ENCODE measurements at regions not wholly inside any gene's neighbourhood (a gene's known extent, or its start where the extent isn't known, plus 50 kb on each side); places are given as distances from the start of the nearest gene placed in this dataset.

DNA sequence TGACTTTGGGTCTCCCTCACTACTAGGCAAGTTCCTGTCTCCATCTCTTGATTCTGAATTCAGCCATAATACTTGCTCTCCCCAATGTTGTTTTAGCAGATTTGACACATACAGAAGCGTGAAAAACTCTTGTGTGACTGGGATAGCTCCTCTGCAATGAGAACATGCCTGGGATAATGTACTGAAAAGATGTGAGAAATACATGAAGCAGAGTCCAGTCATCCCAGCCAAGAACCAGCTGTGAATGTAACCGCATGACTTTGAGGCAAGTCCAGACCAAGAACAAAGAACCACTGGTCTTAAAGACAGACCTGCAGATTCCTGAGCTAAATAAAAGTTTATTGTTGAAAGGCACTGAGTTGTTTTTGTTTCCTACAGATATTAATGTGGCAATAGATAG, 135.0 kb downstream of the NMUR2 start:
- DNase-seq (ENCODE audit: low read depth, low spot score): no peak

DNA sequence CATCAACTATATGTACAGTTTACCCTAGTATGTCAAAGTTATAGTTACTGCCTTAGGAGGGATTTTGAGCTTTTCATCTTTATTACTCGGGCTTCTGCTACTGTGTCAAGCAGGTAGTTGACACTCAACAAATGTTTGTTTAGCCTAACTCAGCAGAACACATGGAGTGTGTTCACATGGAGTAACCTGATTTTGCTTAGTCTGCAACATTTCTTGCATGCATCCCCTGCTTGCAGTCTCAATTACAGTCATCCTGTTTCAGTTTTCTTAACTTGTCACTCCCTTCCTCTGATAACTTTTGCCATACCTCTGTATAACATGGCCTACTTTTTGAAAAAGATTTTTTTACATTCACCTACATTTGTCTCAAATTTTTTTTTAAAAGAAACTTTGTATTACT, 135.5 kb downstream of the NMUR2 start:
- DNase-seq (ENCODE audit: low read depth, low spot score): no peak

DNA sequence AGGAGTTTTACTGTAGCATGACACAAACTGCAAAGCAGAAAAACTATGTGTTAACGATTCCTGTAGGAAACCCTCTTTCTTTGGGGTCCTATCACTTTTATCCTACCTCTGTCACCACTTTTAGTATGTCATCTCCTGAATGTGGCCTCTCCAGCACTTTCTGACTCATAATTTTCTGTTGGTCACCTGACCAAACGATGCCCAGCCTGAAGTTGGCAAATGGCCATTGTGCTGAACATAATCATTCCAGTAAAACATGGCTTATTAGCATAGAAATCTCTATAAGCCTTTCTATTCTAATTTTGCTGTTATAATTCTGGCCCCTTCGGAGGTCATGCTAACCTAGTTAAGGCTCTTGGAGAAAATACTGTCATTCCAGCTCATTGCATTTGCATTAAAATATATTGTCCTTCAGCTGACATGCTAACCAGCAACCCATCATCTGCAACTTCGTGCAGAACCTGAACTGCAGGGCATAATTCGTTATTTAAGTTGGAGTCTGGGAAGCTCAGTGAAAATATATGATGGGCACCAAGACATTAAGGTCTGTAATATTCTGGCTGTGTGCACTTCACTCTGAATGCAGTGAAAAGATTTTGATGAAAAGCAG, 140.3 kb downstream of the NMUR2 start:
- DNase-seq (ENCODE audit: low read depth, low spot score): no peak

DNA sequence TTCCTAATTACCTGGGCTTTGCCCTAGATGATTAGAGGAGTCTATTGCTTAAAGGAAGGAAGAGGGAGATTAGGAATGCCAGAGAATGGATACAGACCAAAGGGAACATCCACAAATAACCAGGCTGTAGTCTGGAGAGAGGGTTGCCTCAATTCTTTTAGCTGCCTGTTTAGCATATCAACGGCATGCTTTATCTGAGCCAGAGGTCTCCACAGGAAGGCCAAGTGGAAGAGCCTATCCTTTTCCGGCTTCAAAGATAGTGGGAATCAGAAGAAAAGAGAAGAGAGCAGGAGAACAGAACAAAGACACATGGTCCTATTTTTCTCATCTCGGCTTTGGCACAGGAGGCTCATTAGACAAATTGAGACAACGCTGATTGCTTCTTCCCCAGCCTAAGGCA, 142.4 kb downstream of the NMUR2 start:
- DNase-seq (ENCODE audit: low read depth, low spot score): peak; percentile 33

DNA sequence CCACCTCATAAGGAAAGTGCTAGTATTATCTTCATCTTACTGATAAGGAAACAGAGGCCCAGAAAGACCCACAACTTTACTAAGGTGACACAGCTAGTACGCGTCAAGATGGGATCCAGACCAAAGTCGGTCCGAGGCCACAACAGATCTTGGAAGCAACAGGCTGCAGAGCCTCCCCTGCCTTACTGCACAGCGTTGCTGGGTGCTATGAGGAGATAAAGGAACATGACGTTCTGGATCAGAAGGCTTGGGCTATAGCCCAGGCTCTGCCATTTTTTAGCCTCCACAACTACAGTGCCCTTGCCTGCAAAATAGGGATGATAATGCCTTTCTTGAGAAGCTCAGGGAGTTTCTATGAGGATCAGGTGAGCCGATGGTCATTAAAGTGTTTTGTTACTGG, 144.1 kb downstream of the NMUR2 start:
- no peak for DNase-seq (ENCODE audit: low read depth, low spot score)

DNA sequence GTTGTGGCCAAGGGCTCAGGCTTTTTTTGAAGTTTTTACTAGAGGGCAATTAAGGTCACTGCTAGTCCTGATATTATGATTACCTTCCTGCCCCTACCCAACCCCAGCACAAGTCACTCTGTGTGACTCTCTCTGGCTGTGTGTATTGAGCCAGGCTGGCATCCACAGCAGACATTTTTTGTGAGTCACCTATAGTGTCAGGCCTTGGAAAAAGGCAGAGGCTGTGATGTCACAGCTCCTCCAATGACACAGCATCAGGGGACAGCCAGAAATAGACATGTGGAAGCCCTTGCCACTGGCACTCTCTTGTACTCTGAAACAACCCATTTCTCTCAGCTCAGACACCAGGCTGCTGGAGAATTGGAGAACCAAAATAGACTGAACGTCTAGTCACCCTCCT, 145.4 kb downstream of the NMUR2 start:
- DNase-seq (ENCODE audit: low read depth, low spot score): no peak

DNA sequence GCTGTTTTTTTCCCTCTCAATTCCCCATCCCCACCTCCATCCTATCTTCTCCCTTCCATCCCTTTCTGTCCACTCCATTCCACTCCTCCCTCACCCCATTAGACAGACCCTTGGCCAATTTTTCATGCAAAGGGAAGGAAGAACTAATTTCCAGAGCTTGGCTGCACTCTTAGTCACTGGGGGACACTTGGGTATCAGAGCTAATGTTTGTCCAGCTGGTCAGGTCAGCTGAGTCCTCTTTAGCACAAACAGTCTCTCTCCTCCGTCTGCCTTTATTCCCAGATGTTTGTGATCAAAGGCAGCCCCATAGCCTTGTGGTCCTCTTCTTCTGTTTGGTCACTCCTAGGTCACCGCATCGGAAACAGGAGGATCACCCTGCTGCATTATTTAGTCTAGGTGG, 148.5 kb downstream of the NMUR2 start:
- no peak for DNase-seq (ENCODE audit: low read depth, low spot score)

DNA sequence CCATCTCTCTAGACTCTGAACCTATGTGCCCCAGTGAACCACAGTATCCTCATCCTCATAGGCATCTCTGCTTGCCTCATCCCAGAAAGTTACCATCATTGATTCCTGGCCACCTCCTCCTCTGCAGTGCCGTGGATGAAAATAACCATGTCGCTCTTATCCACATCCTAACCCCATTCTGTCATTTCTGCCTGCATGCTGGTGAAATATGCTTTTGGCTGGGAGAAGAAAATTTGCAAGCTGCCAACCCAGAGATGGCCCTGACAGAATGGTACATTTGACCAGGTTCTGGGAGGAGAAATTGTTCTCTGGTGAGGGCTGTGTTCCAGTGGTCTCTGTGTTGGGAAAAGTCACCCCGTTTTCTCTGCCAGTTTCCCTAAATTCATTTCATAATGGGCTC, 149.7 kb downstream of the NMUR2 start:
- DNase-seq (ENCODE audit: low read depth, low spot score): no peak

DNA sequence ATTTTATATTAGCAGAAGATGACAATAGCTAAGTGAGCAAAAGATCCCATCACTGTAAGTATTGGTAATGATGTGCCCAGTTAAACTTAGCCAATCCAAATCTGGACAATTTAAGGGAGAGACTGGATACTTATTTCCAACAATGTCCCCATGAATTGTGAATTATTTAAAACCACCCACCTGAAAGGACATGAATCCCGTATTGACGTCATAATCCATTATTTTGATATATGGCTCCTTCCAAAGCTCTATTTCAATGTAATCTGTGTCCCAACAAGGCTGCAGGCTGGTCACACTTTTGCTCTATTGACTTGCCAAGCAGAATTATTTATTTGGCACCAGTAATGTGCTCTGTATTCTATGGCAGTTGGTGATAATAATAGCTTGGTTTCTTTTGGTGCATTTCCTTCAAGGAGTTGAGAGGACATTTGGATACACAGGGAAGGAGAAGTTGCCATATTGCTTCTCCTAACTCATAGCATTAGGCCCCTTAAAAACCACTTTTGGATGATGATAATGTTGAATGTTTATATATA, 157.2 kb downstream of the NMUR2 start:
- no peak for DNase-seq (ENCODE audit: low read depth, low spot score)

DNA sequence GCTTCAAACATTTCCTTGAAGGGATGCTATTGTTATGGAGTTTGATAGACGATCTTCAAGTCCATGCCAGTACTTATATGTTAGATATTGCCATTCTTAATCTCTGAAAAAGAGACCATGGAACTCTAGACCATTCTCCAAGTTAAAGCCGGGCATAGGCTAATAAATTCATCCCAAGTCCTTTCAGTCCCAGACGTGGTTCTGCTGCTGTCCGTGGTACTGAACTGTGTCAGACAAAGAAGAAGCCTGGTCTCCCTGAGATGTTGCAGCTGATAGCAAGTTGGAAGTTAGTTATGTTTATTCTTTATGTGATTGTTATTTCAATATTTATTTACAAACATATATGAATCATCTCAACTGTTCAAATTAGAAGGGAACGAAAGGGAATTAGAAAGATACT, 158.7 kb downstream of the NMUR2 start:
- peak; percentile 29 for DNase-seq (ENCODE audit: low read depth, low spot score)

DNA sequence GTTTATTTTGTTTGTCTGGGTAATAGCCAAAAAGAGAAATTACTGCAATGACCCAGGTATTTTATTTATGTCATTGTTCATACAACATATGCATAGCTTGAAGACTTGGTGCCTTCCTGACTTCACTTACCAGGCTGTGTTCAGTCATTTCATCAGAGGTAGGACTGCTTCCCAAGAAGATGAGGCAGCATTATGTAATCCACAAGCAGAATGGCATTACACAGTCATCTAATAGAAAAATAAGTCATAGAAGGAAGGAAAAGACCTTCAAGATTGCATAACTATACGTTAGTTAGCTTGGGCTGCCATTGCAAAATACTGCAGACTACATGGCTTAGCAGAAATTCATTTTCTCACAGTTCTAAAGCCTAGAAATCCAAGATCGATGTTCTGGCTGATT, 167.5 kb downstream of the NMUR2 start:
- no peak for DNase-seq (ENCODE audit: low read depth, low spot score)

DNA sequence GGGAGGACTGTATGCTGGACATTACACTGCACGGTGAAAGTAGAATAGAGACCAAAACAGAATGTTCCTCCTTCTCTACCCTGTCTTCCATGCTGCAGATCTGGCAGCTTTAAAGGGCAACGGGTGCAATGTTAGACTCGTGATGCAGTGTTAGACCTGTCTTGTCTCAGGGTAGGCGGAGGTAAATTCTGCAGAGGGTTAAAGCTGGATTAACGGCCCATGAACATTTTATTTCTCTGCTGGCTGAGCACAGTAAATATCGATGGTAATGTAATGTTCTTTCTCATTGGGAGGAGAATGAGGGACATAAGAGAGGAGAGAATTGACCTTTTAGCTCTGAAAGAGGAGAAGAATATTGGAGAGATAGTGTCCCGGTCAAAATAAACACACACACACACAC, 178.9 kb downstream of the NMUR2 start:
- no peak for DNase-seq (ENCODE audit: low read depth, low spot score)

DNA sequence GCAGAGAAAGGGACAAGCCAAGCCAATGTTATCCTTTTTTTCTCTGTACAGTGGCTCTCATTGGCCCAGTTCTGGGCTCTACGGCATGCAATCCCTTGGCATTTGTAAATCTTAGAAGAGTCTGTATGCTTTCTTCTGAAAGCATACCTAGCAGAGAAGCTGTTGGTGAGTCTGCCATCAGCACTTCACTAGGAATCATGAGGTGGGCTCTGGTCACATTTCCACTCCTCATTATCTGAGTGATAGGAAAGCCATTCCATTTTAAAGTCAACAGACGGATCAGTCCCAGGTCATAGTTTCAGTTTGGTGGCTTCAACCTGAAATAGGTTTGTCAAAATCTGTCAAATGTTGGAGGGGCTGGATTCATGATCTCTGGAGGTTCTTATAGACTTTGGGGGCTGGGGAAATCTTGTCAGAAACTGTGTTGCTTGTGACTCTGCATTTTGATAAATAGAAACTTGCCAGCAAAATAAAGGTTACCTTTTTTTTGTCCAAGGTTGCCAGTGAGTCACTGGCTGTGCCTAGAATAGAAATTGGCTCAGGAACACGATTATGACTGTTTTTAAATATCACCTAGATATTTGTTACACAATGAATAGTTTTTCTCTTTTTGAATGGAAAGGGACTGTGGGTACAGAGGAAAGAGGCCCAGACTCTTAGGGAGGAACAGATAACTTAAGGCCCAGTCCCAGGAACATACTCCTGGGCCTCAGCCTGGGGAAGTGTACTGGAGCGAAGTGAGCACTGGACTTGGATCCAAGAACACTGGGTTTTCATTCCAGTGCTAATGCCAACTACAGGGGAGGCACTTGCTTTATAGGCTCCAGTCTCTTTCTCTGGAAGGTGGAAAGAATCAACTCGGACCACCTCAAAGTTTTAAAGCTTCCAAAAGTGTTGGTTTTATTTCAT, 183.1 kb downstream of the NMUR2 start:
- DNase-seq (ENCODE audit: low read depth, low spot score): no peak

DNA sequence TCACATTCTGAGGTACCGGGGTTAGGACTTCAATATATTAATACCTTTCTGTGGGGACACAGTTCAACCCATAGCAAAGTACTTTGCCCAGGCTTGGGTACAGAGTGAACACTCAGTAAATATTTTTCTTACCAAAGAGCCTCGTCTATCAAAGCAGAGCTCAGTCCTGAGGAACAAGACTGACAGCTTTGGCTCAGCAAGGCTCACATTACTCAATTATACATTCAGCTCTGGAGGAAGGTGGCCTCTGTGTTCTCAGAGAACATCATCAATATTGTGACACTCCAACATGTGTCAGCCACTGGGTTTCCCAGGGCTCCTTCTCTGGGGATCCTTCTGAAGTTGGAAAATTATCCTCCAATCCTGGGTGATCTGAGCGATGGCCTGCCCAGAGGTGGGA, 186.4 kb downstream of the NMUR2 start:
- no peak for DNase-seq (ENCODE audit: low read depth, low spot score)

DNA sequence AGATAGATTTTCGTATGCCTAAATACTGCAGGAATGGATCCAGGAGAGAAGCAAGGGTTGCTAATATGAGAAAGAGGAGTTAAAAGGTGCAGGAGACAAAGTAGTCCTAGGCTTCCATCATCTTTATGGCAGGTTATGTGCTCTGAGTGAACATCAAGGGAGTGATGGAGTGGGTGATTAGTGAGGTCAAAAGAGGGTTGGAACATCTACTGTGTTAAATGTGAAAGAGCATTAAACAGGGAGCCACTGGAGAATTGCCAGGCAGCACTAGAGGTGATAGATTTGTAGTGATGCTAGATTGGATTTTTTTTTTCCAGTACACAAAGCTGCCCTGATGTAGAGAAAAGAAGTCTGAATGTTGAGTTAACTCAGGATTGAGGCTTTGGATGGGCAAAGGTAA, 199.3 kb downstream of the NMUR2 start:
- DNase-seq (ENCODE audit: low read depth, low spot score): no peak

DNA sequence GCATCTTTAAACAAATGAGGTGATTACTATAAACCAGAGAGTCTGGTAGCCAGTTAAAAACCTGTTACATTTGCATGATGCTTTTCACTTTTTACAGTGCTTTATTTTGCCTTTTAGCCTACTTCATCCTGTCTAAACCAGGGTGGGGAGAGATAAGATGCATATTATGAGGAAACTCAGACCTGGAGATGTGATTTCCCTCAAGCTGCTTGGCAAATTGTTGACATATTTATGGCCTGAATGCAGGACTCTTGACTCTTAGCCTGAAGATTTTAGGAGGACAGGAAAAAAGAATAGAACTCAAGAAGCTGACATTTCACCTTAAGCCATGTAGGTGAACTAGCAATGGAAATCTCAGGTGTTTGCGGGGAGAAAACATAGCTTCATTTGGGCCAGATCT, 202.8 kb downstream of the NMUR2 start:
- DNase-seq (ENCODE audit: low read depth, low spot score): no peak

DNA sequence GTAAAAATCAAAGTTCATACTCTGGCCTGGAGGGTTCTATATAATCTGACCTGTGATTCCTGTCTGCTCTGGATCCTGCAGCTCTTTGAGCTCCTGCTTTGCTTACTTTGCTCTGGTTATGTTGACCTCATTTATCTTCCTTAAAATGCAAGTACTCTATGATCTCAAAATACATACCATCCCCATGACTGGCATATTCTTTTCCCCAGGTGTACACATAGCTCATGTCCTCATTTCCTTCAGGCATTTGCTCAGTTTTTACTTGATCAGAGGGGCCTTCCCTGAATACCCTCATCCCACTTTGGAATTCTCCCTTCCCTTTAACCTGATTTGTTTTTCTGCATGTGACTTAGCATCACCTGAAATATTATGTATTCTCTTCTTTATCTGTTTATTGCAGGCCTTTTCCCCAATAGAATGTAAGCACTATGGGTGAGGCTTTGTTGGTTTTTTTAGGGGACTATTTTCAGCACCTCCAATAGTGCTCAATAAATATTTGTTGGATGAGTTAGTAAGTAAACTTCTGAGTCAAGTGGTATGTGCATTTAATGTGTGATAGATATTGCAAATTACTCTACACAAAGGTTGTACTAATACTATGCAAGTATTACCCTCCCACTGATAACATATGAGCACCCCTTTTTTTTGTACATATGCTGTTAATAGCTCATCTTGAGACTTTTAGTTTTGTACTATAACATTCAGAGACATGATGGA, 211.5 kb downstream of the NMUR2 start:
- no peak for DNase-seq (ENCODE audit: low read depth, low spot score)

DNA sequence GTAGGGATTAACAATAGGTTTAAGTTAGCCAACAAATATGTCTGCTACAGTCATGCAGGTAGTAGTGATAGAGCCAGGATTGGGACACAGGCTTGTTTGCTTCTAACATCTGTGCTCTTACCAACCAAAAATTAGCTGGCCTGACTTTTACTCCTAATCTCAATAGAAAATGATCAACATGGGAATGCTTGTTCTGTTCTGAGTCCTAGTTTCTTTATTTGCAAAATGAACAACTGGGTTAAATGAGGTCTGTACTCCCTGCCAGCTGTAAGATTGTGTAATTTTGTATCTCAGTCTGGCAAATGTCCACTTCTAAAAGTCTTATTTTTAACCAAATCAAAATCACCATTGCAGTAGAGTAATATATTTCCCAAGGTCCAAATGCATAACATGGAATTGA, 216.8 kb downstream of the NMUR2 start:
- DNase-seq (ENCODE audit: low read depth, low spot score): no peak

DNA sequence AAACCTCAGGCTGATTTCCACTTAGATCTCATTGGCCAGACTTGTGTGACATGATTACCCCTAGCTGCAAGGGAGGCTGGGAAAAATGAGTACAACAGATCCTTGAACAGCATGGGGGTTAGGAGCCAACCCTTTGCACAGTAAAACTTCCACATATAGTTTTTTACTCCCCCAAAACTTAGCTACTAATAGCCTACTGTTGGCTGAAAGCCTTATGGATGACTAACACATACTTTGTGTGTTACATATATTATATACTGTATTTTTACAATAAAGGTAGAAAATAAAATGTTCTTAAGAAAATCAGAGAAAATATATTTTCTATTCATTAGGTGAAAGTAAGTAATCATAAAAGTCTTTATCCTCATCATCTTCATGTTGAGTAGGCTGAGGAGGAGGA, 217.4 kb downstream of the NMUR2 start:
- no peak for DNase-seq (ENCODE audit: low read depth, low spot score)

DNA sequence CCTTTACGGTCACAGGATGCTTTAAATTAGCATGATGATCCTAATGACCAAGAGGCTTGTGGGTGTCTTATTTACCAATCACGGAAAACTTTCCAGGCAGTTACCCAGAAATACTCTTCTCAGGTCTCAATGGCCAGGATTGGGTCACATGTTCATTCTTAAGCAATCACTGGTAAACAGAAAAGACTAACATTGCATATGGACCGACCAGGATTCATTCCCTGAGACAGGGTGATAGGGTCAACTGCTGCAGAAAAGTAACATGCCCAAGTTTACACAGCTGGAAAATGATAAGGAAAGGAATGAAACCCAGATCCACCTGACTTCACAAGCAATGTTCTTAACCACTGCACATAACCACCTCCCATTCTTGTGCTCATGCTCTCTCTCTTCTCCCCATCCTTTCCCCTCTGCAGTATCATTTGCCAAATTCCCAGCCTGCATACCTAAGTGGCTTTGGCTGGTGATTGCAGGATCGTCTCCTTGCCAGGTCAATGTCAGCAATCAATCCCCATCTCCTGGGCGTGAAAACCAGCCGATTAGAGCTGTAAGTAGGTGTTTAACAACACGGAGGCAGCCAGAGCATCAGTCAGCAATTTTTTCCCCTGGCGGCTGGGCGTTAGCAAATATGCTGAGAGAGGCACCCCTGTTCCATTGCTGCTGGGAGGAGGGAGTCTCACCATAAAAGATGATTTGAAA, 219.4 kb downstream of the NMUR2 start:
- DNase-seq (ENCODE audit: low read depth, low spot score): no peak

DNA sequence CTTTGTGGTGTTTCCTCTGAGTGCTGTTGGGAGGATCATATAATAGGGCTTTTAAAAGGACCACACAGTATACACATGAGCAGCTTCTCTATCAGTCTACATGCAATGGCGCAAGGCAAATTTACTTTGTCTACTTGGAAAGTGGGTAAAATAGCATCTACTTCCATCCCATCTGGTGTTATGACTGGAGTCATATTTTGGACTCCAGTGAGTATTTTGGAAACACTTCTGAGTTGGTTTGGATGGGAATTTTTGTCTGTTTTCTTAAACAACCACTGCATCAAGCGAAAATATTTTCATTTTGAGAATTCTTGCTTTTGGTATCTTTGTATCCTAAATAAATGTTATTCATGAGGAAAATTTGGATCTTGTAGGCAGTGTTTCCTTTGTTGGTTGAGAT, 220.8 kb downstream of the NMUR2 start:
- no peak for DNase-seq (ENCODE audit: low read depth, low spot score)

DNA sequence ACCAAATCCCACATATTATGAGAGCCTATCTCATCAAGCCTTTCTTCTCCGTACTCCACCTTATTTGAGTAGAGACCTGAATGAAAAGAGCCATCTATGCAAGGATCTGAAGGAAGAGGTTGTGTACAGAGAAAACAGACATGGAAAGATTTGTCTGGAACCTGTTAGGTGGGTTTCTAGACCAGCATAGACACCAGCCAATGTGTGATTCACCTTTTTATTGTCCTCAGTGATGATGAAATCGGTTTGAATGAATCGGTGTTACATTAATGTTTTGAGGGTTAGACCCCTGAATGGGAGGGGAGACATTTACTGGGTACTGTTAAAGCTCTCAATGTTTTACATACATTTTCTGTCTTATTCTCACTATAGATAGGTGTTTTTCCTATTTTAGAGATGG, 223.6 kb downstream of the NMUR2 start:
- no peak for DNase-seq (ENCODE audit: low read depth, low spot score)

Measured in ELF-1 (cell line).